Spleen (tissue), 7 donors: ENCODE measurements at regions not wholly inside any gene's neighbourhood (a gene's known extent, or its start where the extent isn't known, plus 50 kb on each side); places are given as distances from the start of the nearest gene placed in this dataset.

ENCODE experiments used
- CTCF ChIP-seq, 11 experiments: fragments of 200-600 bp in 7 of 11; fragments of 450-650 bp in 4 of 11; sonication (generic) in 4 of 11; IDR thresholded peaks in 8 of 11; conservative IDR thresholded peaks in 3 of 11; 1 replicate in 7 of 11; 2 replicates in 4 of 11; pipeline versions ENCODE4 v1.4.0 to v1.8.0; 2016 to 2021; ENCODE audit warnings: antibody characterized with exemption in 11 of 11, inconsistent platforms in 4 of 11, mild to moderate bottlenecking in 1 of 11
- POLR2A ChIP-seq, 3 donors: fragments of 450-650 bp; IDR thresholded peaks; one replicate each; pipeline ENCODE4 v1.5.1; 2017; ENCODE audit warnings: antibody characterized with exemption in 3 of 3, mild to moderate bottlenecking in 1 of 3
- POLR2AphosphoS5 ChIP-seq, 3 donors: sonication (generic); formaldehyde crosslinking; IDR thresholded peaks; one replicate each; pipeline ENCODE4 v1.5.1; 2017; ENCODE audit warnings: antibody characterized with exemption in 3 of 3
- donor health status: DM: no; HTN: no; CAD: no; lungs with moderate emphysema.
- donor health status: DM: no; HTN: no; CAD: no.
- donor health status: DM: no; HTN: no; CAD: no.

- TF ChIP-seq POLR2A (IDR thresholded peaks at IDR 0.05), result no peak
- TF ChIP-seq CTCF (IDR thresholded peaks at IDR 0.05 in 8 of 11, conservative IDR thresholded peaks at IDR 0.05 in 3 of 11), result no peak
- no peak for TF ChIP-seq POLR2AphosphoS5 (IDR thresholded peaks at IDR 0.05)
Observed at GRCh38 chr2:66869076-66869475, 434.2 kb downstream of the MEIS1 start.
